Natural killer cell (primary cell): ENCODE measurements at regions not wholly inside any gene's neighbourhood (a gene's known extent, or its start where the extent isn't known, plus 50 kb on each side); places are given as distances from the start of the nearest gene placed in this dataset.

Source experiments
- ATAC-seq, 3 donors: fragments of 150-1000 bp in 2 of 3; fragments of 200-7000 bp in 1 of 3; cut with Tn5 transposase; 1 replicate in 1 of 3; 2 replicates in 2 of 3; pipeline ENCODE4 v1.10.0; 2021; ENCODE audit warnings: mild to moderate bottlenecking in 2 of 3, moderate library complexity in 2 of 3
- DNase-seq, 2 donors: peaks; one replicate each; pipeline versions ENCODE4 v3.0.0 to v3.0.0-alpha.2; 2013 to 2021; ENCODE audit warnings: mixed read lengths in 1 of 2
- H3K27ac ChIP-seq: one replicate; pipeline ENCODE4 v1.5.1; 2013; ENCODE audit warnings: mild to moderate bottlenecking, low read length
- H3K27me3 ChIP-seq: one replicate; pipeline ENCODE4 v1.6.1; 2013; ENCODE audit warnings: low read length; ENCODE audit not compliant: control insufficient read depth, insufficient read depth
- H3K36me3 ChIP-seq: one replicate; pipeline ENCODE4 v1.6.1; 2013; ENCODE audit warnings: low read length; ENCODE audit not compliant: control insufficient read depth, insufficient read depth
- H3K4me1 ChIP-seq: one replicate; pipeline ENCODE4 v1.6.1; 2013; ENCODE audit warnings: low read length; ENCODE audit not compliant: control insufficient read depth, insufficient read depth
- H3K4me3 ChIP-seq: one replicate; pipeline ENCODE4 v1.5.1; 2013; ENCODE audit warnings: low read length
- H3K9me3 ChIP-seq: one replicate; pipeline ENCODE4 v1.6.1; 2013; ENCODE audit warnings: low read length; ENCODE audit not compliant: control insufficient read depth, insufficient read depth
- H3K27ac Mint-ChIP-seq, 2 donors: one replicate each; pipeline ENCODE4 v1.8.0; 2022; ENCODE audit warnings: mild to moderate bottlenecking in 2 of 2, mixed read lengths in 2 of 2, moderate library complexity in 1 of 2
- H3K27me3 Mint-ChIP-seq, 2 donors: one replicate each; pipeline ENCODE4 v1.8.0; 2022; ENCODE audit warnings: low read depth in 2 of 2, mixed read lengths in 2 of 2
- H3K36me3 Mint-ChIP-seq: one replicate; pipeline ENCODE4 v1.8.0; 2022; ENCODE audit warnings: mixed read lengths
- H3K4me1 Mint-ChIP-seq, 2 donors: one replicate each; pipeline ENCODE4 v1.8.0; 2022; ENCODE audit warnings: mixed read lengths in 2 of 2
- H3K4me3 Mint-ChIP-seq: one replicate; pipeline ENCODE4 v1.8.0; 2022; ENCODE audit warnings: mild to moderate bottlenecking, moderate library complexity, mixed read lengths
- H3K9me3 Mint-ChIP-seq, 2 donors: one replicate each; pipeline ENCODE4 v1.8.0; 2022; ENCODE audit warnings: mixed read lengths in 2 of 2
- WGBS: methylation state at CpG from one replicate; pipeline ENCODE4 v1.1.7; 2013; ENCODE audit warnings: missing lambda C conversion rate; ENCODE audit not compliant: insufficient coverage; 5-methylcytosine and 5-hydroxymethylcytosine counted together
- intact Hi-C: fragments of 100-400 bp; cut with micrococcal nuclease; formaldehyde crosslinking; loops from one replicate; pipeline ENCODE4 v1.14.2; 2022
- TF ChIP-seq, protein P1 (sequence below): fragments of 200-600 bp; IDR thresholded peaks from one replicate; pipeline ENCODE4 v1.8.0; 2022; ENCODE audit warnings: antibody characterized with exemption

DNA sequence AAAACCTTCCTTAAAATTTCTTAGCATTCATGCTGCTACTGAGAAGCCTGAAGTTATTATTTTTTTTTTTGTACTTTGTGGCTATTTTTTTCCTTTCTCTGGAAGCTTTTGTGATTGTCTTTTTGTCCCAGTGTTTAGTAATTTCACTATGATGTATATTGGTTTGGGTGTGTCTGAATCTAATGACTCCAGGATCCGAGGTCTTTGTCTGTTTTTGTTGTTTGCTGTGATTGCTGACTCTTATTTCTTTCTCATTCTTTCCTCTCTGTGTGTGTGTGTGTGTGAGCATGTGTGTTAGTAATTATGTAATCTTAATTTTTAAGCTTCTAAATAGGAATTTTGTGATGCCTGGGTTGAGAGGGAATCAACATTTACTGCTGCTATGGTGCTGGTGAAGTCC lies 152.0 kb downstream of the RAP2B start:
- peak overlapping the region in 1 of 2 donors; percentile 64 for H3K27ac Mint-ChIP-seq
- no peaks in the 10 kb centered on the region for H3K36me3 ChIP-seq
- no peaks in the 10 kb centered on the region for H3K36me3 Mint-ChIP-seq
- no peak for ATAC-seq
- peaks cover 15 to 22% of the 10 kb centered on the region in 2 donors for H3K4me1 Mint-ChIP-seq
- H3K9me3 Mint-ChIP-seq: no peaks in the 10 kb centered on the region
- H3K4me3 Mint-ChIP-seq: peak overlapping the region; percentile 7
- TF ChIP-seq, protein P1, sequence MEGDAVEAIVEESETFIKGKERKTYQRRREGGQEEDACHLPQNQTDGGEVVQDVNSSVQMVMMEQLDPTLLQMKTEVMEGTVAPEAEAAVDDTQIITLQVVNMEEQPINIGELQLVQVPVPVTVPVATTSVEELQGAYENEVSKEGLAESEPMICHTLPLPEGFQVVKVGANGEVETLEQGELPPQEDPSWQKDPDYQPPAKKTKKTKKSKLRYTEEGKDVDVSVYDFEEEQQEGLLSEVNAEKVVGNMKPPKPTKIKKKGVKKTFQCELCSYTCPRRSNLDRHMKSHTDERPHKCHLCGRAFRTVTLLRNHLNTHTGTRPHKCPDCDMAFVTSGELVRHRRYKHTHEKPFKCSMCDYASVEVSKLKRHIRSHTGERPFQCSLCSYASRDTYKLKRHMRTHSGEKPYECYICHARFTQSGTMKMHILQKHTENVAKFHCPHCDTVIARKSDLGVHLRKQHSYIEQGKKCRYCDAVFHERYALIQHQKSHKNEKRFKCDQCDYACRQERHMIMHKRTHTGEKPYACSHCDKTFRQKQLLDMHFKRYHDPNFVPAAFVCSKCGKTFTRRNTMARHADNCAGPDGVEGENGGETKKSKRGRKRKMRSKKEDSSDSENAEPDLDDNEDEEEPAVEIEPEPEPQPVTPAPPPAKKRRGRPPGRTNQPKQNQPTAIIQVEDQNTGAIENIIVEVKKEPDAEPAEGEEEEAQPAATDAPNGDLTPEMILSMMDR: no peak
- peaks cover 0 to 2% of the 10 kb centered on the region in 2 donors for H3K27me3 Mint-ChIP-seq
- no peak overlapping the region for H3K27ac ChIP-seq
- no peak for DNase-seq
- H3K4me3 ChIP-seq: no peak overlapping the region
- 67% methylated on average over 1 of the region's 1 CpG for WGBS
- intact Hi-C loops: no loop called here
- H3K9me3 ChIP-seq: no peaks in the 10 kb centered on the region
- H3K4me1 ChIP-seq: no peaks in the 10 kb centered on the region
- no peaks in the 10 kb centered on the region for H3K27me3 ChIP-seq

DNA sequence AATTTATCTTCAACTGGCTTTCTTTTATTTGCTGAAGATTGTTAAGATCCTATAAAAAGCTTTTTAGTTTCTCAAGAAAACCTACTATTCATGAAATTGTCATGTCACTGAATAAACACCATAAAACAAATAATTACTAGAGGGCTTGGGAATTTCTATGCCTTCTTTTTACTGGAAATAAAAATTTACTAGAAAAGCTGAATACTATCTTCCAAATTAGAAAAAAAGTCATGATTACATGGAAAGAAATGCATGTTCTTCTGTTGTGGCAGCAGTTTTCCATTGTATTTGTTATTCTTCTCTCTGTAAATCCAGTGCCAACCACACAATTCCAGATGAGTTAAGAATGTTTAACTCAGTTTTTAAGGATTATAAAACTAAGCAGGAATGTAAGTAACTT lies 153.8 kb downstream of the RAP2B start:
- no peak overlapping the region for H3K4me3 Mint-ChIP-seq
- no peak for ATAC-seq

DNA sequence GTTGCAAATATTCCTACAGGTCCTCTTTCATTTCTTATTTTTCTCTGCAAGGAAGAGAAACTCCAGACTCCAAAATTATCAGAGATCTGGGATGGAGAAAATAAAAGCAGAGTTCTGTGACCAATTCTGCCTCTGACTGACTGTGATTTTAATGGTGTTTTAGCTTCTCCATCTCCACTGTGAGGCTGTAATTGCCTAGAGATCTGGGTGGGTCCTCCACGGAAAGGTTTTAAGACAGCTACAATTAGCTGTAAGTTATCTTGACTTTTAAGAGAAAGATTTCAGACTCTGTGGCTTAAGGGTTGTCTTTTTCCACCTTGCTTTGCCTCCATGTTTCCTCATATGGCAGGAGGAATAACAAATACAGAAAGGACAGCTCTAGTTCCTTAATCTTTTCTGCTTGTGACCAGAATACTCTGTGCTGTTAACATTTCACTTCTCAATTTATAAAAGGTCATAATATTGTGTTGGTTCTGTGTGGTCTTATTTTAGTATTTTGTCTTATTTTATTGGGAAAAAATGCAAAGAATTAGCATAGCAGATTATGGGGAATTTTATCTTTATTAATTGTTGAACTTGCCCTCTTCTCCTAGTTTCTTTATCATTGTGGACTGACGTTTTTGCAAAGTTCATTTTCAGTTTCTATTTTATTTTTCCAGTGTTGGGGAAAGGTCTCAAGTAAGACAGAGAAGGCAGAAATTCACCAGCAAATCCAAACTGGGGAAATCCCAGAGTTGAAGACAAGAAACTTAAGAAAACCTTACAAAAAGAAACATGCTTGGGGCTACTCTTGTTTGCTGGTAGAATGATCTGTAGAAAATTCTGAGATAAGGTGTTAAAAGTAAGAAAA lies 157.9 kb downstream of the RAP2B start:
- no peaks in the 10 kb centered on the region for H3K9me3 ChIP-seq
- H3K36me3 ChIP-seq: no peaks in the 10 kb centered on the region
- 73% methylated on average over 1 of the region's 2 CpGs for WGBS
- no peak overlapping the region for H3K27ac ChIP-seq
- H3K4me1 Mint-ChIP-seq: peaks cover 7 to 12% of the 10 kb centered on the region in 2 donors
- no peak for ATAC-seq
- H3K27me3 Mint-ChIP-seq: peaks cover 0 to 2% of the 10 kb centered on the region in 2 donors
- DNase-seq: no peak
- intact Hi-C loops: no loop called here
- H3K4me3 ChIP-seq: no peak overlapping the region
- no peaks in the 10 kb centered on the region for H3K9me3 Mint-ChIP-seq
- TF ChIP-seq, protein P1: no peak
- no peaks in the 10 kb centered on the region for H3K4me1 ChIP-seq
- H3K27ac Mint-ChIP-seq: no peak overlapping the region
- H3K4me3 Mint-ChIP-seq: no peak overlapping the region
- H3K36me3 Mint-ChIP-seq: no peaks in the 10 kb centered on the region
- H3K27me3 ChIP-seq: no peaks in the 10 kb centered on the region

More for the DNA sequence above, 153.8 kb downstream of the RAP2B start:
- TF ChIP-seq, protein P1: no peak
- no peaks in the 10 kb centered on the region for H3K9me3 Mint-ChIP-seq
- Histone ChIP-seq H3K36me3 (no peaks in the 10 kb centered on the region), H3K27me3 (no peaks in the 10 kb centered on the region), H3K27ac (no peak overlapping the region), H3K4me3 (no peak overlapping the region), H3K4me1 (no peaks in the 10 kb centered on the region), H3K9me3 (no peaks in the 10 kb centered on the region)
- intact Hi-C loops: no loop called here
- peaks cover 0 to 2% of the 10 kb centered on the region in 2 donors for H3K27me3 Mint-ChIP-seq
- H3K27ac Mint-ChIP-seq: no peak overlapping the region
- H3K36me3 Mint-ChIP-seq: no peaks in the 10 kb centered on the region
- no peak for DNase-seq
- H3K4me1 Mint-ChIP-seq: peaks cover 23 to 32% of the 10 kb centered on the region in 2 donors
